ENCODE measurements at regions not wholly inside any gene's neighbourhood (a gene's known extent, or its start where the extent isn't known, plus 50 kb on each side); places are given as distances from the start of the nearest gene placed in this dataset.

DNA sequence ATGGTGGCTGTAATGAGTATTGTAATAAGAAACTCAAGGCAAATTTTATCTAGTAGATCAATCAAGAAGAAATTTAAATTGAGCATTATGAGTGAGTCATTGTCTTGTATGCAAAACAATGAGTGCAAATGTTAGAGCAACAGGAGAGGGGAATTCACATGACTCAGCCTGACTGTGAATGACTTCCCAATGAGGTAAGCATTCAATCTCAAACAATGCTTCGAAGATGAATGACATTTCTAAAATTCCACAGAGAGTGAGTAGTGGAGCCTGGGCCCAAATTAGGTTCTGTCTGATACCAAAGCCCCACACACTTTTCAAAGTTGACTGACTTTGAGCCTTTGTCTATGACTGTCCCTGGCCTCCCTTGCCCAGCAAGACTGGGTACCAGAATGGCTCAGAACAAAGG, 738.0 kb downstream of the PTPRU start:
- no peak for DNase-seq (ENCODE audit: low read depth in 3 of 3, low spot score in 2 of 3)

DNA sequence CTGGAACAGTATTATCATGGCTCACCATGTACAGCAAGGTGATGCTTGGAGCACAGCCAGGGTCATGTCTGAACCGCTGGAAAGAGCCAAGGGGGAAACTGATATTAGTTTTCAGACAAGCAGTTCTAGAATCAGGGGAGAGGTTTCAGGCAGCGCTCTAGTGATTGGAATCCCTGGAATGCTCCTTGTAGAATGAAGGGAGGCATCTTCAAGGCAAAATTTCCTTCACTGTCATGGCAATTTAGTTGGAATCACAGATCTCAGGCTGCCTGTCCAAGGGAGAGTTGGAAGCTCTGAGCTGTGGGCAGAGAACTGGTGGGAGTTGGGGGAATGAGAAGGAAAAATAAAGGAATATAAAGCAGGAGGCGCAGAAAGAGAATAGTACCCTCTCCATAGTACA, 737.1 kb downstream of the PTPRU start:
- DNase-seq (ENCODE audit: low read depth in 3 of 3, low spot score in 2 of 3), result no peak

DNA sequence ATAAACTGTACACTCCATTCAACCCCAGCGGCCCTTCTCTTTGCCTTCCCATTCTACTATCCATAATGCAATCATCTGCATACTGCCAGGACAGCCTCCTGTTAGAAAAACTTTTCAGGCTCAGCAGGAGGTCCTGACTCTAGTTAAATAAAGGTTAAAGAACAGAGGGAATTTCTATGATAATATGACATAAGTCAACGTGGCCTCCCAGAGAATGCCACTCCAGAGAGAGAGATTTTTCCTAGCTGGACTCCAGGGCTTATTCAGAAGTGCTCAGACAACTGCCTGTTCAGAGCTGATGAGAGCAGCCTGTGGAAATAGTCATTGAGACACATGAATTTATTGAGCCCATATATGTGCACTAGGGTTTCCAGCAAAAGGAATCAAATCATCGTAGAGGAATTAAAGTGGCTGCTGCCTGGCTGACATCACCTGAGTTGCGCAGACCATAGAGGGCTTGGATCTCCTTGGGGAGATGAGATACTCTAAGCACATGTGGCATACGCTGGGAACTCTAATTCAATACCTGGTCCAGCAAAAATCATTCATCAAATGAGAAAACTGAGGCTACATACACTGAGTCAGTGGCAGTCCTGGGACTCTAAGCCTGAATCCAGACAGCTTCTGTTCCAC, 736.2 kb downstream of the PTPRU start:
- DNase-seq (ENCODE audit: low read depth in 3 of 3, low spot score in 2 of 3), result no peak

DNA sequence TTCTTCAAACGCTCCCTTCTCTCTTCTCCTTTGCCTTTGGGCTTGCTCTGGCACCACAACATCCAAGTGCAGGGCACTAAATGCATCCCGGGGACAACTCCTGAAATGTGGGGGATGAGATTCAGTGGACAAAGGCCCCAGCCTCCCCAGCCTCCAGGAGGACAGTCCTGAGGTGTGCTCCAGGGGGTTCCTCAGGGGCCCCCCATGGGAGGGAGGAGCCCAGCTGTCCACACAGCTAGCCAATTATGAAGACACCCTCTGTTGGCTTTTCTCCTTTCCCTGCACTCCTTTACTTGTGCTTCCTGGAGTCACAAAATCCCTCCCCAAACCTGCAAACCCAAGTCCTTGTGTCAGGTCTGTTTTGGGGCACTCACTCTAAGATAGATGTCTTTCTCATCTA, 735.4 kb downstream of the PTPRU start:
- no peak for DNase-seq (ENCODE audit: low read depth in 3 of 3, low spot score in 2 of 3)

DNA sequence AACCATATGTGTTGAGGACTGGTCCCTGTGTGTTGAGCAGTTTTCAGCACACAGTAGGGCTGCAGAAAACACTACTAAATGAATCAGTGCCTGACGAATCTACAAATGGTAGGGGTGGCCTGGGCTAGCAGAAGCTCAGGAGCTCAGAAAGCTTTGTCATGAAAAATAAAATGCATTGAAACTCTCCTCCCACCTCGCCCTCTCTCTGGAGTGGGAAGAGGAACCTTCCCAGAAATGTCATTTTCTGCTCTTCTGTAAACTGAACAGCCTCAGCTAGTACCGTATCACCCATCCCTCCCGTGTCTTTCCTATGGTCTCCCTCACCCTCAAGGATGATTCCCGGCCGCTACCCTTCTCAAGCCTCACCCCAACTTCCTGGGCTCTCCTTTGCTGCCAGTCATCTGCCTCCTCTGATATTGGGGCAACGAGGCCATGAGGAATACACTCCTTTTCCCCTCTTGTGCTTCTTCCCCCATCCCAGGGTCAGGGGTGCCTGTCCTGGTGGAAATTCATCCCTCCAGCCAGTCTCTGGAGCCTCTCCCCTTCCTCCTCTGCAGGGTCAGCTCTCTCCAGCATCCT, 734.5 kb downstream of the PTPRU start:
- DNase-seq (ENCODE audit: low read depth in 3 of 3, low spot score in 2 of 3), result no peak

DNA sequence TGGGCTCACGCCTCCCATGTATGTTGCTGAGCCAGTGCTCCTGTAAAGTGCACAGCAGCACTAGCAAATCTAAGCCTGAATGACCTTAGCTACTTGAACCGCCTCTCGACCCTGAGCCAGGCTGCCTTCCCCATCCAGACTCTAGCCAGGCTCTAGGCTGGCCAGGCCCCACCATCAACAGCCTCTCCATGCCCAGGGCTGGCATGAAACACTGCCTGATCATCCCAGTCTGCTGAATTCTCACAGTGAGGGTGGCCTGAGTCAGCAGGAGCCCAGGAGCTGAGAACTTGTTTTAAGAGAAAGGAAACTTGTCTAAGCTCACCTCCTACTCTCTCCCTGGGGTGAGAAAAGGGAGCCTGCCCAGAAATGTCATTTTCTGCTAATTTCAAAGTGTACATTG, 733.3 kb downstream of the PTPRU start:
- no peak for DNase-seq (ENCODE audit: low read depth in 3 of 3, low spot score in 2 of 3)

DNA sequence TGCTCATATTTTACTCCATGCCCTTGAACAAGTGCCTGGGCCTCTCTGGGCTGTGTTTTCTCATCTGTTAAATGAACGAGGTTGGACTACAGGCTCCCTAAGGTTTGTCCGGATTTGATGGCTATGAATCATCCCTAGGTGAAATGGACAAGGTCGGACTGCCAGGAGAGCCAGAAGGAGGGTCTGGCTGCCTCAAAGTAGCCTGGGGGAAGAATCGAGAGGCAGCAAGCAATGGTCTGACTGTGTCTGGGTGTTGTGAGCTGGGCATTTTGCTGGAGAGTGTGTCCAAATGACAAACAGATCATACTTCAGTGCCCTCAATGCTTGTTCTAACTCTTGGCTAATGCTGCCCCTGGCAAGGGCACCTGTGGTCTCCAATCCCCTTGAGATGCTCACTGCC, 730.9 kb downstream of the PTPRU start:
- DNase-seq (ENCODE audit: low read depth in 3 of 3, low spot score in 2 of 3), result no peak

DNA sequence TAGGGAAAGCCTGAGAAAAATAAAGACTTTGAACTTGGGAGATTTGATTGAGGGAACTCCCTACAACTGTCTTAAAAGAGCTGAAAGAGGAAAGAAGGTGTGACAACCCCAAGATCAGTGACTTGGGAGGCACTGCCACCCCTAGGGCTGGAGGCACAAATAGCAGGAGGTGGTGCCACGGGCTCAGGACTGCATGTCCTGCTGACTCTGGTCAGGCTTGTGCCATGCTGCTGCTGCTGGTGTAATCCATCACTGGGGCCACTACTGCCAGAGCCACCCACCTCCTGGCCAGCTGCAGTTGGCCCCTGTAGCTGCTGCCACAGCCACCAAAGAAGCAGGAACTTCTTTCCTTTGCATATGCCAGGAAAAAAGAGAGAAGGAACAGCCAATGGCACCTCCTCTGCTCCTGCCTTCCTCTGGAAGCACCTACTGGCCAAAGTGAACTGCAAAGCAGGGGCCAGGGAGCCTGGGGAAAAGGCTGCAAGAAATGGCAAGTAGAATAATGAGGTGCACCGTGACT, 730.3 kb downstream of the PTPRU start:
- no peak for DNase-seq (ENCODE audit: low read depth in 3 of 3, low spot score in 2 of 3)

DNA sequence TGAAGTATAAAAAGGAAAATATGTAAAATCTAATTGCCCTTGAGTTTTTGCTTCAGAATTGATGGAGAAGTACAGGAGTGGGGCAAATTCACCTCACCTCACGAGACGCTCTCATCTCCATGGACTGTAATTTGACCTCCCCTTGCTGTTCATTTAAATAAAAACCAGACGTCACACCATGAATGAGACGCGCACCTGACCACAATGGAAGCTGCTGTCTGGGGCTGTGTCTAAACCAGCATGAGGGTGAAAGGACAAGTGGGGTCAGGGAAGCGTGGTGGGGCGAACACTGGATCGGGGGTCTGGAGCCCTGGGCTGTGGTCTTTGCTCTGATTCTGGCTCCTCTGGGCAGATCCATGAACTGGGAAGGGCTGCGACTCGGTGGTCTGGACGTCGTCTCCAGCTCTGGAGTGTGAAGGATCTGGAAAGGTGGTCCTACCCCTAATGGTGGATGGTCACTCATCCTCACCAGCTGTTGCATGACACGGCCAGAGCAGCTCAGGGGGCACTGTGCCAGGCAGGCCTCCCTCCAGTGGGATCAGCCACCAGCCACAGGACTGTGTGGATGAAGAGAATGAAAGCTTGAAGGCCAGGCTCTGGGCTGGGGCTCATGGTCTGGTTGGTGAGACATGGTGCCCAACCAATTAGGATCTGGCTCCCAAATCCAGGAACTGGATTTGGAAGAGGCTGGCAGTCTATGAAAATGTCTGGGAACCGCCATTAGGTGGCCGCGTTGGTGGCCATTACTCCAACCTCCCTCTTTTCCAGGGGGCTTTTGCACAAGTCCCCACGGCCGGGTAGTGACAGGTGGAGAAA, 728.6 kb downstream of the PTPRU start:
- DNase-seq (ENCODE audit: low read depth in 3 of 3, low spot score in 2 of 3), result no peak

DNA sequence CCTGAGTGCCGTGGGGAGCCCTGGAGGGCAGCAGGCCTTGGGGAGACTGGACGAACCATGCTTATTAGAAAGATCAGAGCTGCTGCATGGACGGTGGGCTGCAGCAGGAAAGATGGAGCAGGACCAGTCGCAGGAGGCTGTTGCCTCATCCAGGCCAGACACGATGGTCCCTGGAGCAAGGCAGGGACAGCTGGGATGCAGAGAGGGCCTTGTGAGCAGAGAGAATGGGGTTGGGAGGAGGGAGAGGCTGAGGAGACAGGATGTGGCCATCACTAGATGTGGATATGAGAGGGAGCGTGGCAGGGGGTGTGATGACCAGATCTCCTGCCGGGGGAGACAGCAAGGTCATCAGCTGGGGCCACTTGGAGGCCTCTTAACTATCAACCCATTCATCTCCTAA, 727.6 kb downstream of the PTPRU start:
- no peak for DNase-seq (ENCODE audit: low read depth in 3 of 3, low spot score in 2 of 3)

DNA sequence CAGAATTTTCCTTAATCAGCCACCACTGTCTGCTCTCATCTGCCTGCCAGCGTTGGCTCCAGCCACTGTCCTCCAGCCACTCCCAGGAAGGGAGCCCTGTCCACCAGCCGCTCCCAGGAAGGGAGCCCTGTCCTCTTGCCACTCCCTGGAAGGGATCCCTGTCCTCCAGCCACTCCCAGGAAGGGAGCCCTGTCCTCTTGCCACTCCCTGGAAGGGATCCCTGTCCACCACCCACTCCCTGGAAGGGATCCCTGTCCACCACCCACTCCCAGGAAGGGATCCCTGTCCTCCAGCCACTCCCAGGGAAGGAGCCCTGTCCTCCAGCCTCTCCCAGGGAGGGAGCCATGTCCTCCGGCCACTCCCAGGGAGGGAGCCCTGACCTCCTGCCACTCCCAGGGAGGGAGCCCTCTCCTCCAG, 726.5 kb downstream of the PTPRU start:
- no peak for DNase-seq (ENCODE audit: low read depth in 3 of 3, low spot score in 2 of 3)

DNA sequence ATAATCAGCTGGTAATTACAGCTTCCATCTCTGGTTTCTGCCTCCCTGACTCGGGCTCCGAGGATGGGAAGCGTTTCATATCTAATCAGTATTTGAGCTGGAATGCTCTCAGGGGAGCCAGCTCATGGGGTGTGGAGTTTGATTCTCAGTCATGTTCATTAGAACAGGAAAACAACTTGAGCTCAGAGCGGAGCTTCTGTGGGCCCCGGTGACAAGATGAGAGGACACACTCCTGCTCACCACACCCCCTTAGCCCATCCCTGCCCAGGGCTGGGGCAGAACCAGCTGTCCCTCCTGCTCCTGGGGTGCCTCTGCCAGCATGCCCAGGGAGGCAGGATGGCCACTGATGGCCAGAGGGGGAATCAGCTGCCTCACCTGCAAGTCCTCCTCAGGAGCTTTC, 726.0 kb downstream of the PTPRU start:
- DNase-seq (ENCODE audit: low read depth in 3 of 3, low spot score in 2 of 3), result no peak

DNA sequence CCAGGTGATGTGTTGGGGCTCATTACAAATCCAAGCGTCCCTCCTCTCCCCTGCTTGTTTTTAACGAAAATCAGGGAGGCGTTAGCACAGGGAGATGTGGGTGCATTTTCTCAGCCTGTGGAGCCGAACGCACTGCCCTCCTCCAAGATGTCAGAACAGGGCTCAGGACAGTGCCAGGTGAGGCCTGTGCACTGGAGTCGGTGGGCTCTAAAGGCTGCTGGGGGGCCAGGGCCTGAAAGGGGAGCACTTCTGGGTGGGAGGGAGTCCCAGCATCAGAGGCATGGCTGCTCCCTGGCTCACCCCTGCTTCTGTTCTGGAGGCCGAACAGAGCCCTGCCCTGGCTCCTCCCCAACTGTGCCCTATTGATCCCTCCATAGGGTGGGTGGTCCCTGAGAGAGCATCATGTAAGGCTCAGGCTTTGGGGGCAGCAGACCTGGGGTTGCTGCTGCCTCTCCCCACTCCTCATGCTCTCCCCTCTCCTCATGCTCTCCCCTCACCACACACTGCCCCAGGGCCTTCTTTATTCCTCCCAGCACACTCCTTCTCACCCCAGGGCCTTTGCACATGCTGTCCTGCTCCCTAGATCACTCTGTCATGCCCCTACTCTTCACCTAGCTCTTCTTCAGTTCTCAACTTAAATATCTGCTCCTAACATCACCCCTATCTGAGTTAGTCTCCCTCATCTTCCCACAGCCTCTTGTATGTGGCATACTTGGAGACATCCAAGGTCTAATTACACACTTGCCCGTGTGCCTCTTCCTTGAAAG, 725.2 kb downstream of the PTPRU start:
- no peak for DNase-seq (ENCODE audit: low read depth in 3 of 3, low spot score in 2 of 3)

DNA sequence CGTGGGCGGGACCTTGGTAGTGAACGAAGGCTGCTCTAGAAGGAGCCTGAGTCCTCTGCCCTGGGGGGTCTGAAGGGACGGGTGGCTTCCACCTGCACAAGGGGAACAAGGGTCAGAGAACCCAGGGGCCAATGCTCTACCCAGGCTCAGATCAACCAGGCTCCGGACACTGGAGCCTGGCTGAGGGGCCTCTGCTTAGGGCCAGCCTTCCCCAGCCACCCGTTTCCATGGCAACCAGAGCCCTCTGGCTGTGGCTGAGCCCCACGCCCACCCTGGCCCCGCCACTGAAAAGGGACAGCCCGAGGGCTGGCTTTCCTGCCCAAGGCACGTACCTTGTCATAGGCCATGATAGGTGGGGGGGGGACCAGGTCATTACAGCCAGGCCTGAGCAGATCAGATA, 724.6 kb downstream of the PTPRU start:
- no peak for DNase-seq (ENCODE audit: low read depth in 3 of 3, low spot score in 2 of 3)

DNA sequence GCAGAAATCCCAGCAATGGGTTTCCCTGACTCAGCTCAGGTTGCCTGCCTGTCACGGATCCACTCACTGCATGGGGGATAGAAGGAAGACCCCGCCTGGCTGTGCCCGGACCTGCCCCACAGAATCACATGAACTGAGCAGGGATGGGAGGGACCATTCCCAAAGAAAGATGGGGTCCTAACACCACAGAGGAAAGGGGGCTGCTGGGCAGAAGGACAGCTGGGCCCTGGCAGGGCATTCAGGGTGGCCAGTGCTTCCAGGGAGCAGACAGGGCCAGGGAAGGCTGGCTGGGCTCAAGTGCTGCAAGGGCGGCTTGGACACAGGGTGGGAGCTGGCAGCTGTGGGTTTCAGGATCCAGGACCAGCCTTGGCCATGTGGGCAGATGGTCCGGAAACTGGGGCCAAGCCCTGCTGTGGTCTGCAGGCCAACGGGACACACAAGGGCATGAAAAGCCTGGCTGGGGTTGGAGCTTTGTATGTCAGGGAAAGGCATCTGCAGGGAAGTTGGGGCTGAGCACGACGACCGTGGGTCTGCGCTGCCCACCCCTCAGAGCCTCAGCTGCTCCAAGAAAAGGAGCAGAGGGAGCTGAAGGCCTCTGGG, 723.9 kb downstream of the PTPRU start:
- DNase-seq (ENCODE audit: low read depth in 3 of 3, low spot score in 2 of 3), result no peak

DNA sequence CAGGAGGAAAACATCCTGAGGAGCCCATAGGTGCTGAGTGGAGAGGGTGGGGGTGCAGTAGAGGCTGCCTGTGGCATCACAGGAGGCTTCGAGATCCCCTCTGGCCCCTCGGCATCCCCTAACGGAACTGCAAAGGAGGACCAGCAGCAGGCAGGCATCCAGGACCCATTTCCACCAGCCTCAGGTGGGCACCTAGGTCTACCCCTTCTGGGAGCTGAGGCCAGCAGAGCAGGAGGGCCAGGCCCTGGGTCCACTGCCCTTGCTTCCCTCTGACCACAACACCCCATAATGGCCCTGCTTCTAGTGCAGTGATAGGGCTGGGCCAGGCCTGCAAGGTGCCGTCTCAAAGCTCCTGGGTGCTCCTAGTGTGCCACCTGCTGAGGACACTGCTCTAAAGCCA, 723.0 kb downstream of the PTPRU start:
- DNase-seq (ENCODE audit: low read depth in 3 of 3, low spot score in 2 of 3), result no peak

DNA sequence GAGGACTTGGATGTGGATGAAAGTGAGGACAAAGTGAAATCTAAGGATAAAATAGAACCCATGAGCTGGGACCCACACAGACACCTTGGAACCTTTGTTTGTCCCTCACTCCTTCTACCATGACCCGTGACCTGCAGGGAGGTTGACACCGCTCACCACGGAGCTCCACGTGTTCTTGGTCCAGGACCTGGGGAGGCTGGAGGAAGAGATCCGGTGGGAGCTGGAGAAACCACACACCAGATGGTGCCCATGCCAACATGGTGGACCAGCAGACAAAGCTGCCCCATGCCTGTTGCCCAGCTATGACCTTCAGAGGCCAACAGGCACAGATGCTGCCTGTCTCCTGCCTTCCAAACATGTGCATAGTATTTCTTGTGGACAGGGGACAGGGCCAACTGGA, 721.9 kb downstream of the PTPRU start:
- DNase-seq (ENCODE audit: low read depth in 3 of 3, low spot score in 2 of 3), result no peak

DNA sequence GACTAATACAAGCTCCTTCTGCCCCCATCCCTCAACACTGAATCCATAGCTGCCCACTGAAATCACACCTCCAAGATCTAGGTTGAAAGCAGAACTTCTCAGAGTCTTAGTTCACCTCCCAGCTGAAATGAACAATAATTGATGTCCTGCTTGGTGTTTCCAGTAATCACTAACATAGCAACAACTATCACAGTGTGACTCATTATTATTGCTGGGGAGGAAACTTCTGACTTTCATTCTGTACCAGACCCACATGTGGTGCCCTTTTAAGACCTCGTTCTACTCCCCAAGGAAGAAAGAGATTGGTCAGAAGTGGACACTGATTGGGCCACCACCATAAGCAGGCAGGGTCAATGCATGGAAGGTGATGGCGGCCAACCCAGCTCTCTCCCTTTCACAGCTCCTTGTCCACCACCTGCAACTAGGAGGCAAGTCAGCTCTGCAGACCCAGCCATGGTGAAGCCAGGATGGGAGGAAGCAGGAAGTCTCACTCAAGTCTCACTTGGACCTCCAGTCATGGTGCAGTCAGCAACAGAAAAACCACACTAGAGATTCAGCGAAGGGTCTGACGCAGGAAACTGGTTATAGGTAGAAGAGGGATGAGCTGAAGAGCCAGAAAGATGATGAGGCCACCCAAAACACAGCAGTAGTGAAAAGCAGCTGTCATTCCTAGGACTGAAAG, 720.2 kb downstream of the PTPRU start:
- DNase-seq (ENCODE audit: low read depth in 3 of 3, low spot score in 2 of 3), result no peak

DNA sequence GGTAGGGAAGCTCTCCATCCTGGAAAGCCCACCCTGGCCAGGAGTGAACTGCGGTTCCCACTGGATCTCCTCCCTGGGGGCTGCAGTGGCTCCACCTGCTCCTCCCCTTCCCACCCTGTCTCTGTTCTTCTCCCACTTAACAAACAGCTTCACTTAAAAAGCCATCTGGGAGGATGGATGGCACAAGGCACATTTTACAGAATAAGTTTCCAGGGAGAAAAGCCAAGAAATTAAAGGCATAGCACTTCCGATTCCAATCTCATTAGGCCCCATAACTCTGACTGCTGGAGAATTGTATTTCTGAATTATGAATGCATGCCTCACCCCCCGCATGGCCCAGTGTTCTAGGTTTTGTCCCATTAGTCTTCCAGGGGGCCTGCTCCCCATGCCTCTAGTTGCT, 718.3 kb downstream of the PTPRU start:
- DNase-seq (ENCODE audit: low read depth in 3 of 3, low spot score in 2 of 3), result no peak

DNA sequence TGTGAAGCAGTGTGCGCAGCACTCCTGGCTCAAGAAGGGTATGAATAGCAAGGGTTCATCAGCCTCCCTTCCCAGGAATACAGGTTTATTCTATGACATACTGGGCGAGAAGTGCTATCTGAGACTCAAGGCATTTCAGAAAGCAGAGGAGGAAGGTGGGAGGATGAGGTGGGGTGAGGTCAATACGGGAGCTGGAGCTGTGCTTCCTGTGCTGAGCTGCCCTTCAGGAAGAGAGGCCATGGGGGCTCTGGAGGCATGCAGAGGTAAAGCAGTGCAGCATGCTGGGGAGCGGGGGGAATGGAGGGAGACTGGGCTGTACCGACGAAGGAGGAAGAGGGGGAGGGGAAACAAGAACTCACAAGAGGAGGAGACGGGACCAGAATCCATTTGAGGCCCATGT, 717.6 kb downstream of the PTPRU start:
- no peak for DNase-seq (ENCODE audit: low read depth in 3 of 3, low spot score in 2 of 3)
